ENCODE measurements at regions not wholly inside any gene's neighbourhood (a gene's known extent, or its start where the extent isn't known, plus 50 kb on each side); places are given as distances from the start of the nearest gene placed in this dataset.

DNA sequence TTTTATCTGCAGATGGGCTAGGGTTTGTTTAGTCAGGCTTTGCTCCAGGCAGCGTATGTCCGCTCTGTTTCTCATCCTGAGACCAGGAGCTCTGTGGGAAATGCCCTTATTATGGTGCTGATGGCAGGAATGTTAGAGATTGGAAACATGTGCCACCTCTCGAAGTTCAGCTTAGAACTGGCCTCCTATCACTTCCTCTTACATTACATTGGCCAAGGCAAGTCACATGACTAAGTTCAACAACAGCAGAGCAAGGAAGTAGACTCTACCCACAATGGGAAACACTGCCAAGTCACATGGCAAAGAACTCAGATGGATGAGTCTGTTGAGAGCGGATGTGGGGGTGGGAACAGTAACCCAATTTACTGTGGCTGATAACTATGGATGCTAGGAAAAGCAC, 161.9 kb upstream of the WSCD2 start:
- H4K91ac ChIP-seq (ENCODE audit: low read depth, low read length): no peak overlapping the region
- no peak overlapping the region for H2BK5ac ChIP-seq (ENCODE audit: low read depth, low read length, poor library complexity)
- no peak overlapping the region for H4K8ac ChIP-seq (ENCODE audit: low read depth, low read length)
- H2AK5ac ChIP-seq (ENCODE audit: low read length): no peak overlapping the region
- no peak overlapping the region for H3K14ac ChIP-seq (ENCODE audit: low read length)
- H2BK120ac ChIP-seq (ENCODE audit: insufficient read depth, low read length, poor library complexity): no peak overlapping the region
- no peaks in the 10 kb centered on the region for H3K79me1 ChIP-seq (ENCODE audit: low read length)
- no peak overlapping the region for H3K4me2 ChIP-seq (ENCODE audit: low read length)
- no peak overlapping the region for H3K4ac ChIP-seq (ENCODE audit: low read depth, low read length)
- no peaks in the 10 kb centered on the region for H3K79me2 ChIP-seq (ENCODE audit: control insufficient read depth, insufficient read depth, low read length, poor library complexity)
- no peaks in the 10 kb centered on the region for H3K36me3 ChIP-seq (ENCODE audit: control insufficient read depth in 1 of 2, insufficient read depth in 2 of 2, low read length in 2 of 2)
- no peaks in the 10 kb centered on the region for H3K27me3 ChIP-seq (ENCODE audit: insufficient read depth, low read length)
- no peak overlapping the region for H2AFZ ChIP-seq (ENCODE audit: insufficient read depth, low read length, poor library complexity)
- no peak overlapping the region for H2BK12ac ChIP-seq (ENCODE audit: low read length)
- H4K12ac ChIP-seq (ENCODE audit: low read depth, low read length): no peak overlapping the region
- WGBS (ENCODE audit: extremely low coverage, insufficient coverage, insufficient read length): no CpG with 5 or more reads among the region's 4 CpGs
- peak in 1 of 2 donors; percentile 8 for DNase-seq
- no peak overlapping the region for H3K18ac ChIP-seq (ENCODE audit: low read length)
- H3K9ac ChIP-seq (ENCODE audit: low read length): no peak overlapping the region
- no peaks in the 10 kb centered on the region for H3K9me3 ChIP-seq (ENCODE audit: insufficient read depth, low read depth, low read length)
- H3K27ac ChIP-seq (ENCODE audit: low read depth, low read length): no peak overlapping the region
- no peaks in the 10 kb centered on the region for H3K4me1 ChIP-seq (ENCODE audit: control insufficient read depth in 1 of 2, insufficient read depth in 2 of 2, low read length in 2 of 2)
- no peak overlapping the region for H3K23ac ChIP-seq (ENCODE audit: low read length)
- H3K4me3 ChIP-seq (ENCODE audit: low read depth, low read length): no peak overlapping the region

DNA sequence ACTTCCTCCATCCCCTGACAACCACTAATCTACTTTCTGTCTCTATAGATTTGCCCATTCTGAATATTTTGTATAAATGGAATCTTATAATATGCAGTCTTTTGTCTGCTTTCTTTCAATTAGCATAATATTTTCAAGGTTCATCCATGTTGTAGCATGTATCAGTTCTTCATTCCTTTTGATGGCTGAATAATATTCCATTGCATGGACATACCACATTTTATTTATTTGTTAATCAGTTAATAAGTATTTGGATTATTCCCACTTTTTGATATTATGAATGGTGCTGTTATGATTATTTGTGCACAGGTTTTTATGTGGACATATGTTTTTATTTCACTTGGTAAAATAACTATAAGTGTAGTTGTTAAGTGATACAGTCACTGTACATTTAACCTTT, 155.1 kb upstream of the WSCD2 start:
- Histone ChIP-seq H3K4me3 (ENCODE audit: low read depth, low read length) (no peak overlapping the region), H3K27me3 (ENCODE audit: insufficient read depth, low read length) (no peaks in the 10 kb centered on the region), H2AFZ (ENCODE audit: insufficient read depth, low read length, poor library complexity) (no peak overlapping the region), H3K79me2 (ENCODE audit: control insufficient read depth, insufficient read depth, low read length, poor library complexity) (no peaks in the 10 kb centered on the region), H4K91ac (ENCODE audit: low read depth, low read length) (no peak overlapping the region), H3K4ac (ENCODE audit: low read depth, low read length) (no peak overlapping the region), H2BK5ac (ENCODE audit: low read depth, low read length, poor library complexity) (no peak overlapping the region), H3K18ac (ENCODE audit: low read length) (no peak overlapping the region), H3K4me2 (ENCODE audit: low read length) (no peak overlapping the region), H4K12ac (ENCODE audit: low read depth, low read length) (no peak overlapping the region), H3K14ac (ENCODE audit: low read length) (no peak overlapping the region), H3K27ac (ENCODE audit: low read depth, low read length) (no peak overlapping the region), H3K36me3 (ENCODE audit: control insufficient read depth in 1 of 2, insufficient read depth in 2 of 2, low read length in 2 of 2) (no peaks in the 10 kb centered on the region), H3K9me3 (ENCODE audit: insufficient read depth, low read depth, low read length) (peaks cover 2% of the 10 kb centered on the region), H2BK12ac (ENCODE audit: low read length) (no peak overlapping the region), H3K79me1 (ENCODE audit: low read length) (no peaks in the 10 kb centered on the region), H3K9ac (ENCODE audit: low read length) (no peak overlapping the region), H3K23ac (ENCODE audit: low read length) (no peak overlapping the region), H2BK120ac (ENCODE audit: insufficient read depth, low read length, poor library complexity) (no peak overlapping the region), H4K8ac (ENCODE audit: low read depth, low read length) (no peak overlapping the region), H3K4me1 (ENCODE audit: control insufficient read depth in 1 of 2, insufficient read depth in 2 of 2, low read length in 2 of 2) (no peaks in the 10 kb centered on the region), H2AK5ac (ENCODE audit: low read length) (no peak overlapping the region)
- no peak for DNase-seq

DNA sequence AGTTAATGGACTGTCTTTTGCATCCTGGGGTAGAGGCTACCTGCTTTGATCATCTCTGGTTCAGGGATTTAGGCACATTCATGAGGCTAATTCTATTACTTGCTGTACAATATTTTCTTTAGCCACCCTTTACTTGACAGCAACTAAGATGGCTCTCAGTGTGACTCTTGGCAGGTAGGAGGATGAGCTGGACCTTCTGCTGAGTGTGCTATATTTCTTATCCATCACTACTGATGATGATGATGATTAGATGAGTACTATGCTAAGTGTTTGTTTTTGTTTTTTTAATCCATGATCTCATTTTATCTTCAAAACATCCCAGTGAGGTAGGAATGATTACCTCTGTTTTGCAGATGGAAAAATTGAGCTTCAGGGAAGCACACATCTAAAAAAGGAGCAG, 152.8 kb upstream of the WSCD2 start:
- Histone ChIP-seq H4K12ac (ENCODE audit: low read depth, low read length) (no peak overlapping the region), H3K4me1 (ENCODE audit: control insufficient read depth in 1 of 2, insufficient read depth in 2 of 2, low read length in 2 of 2) (no peaks in the 10 kb centered on the region), H3K23ac (ENCODE audit: low read length) (no peak overlapping the region), H3K9ac (ENCODE audit: low read length) (no peak overlapping the region), H3K79me2 (ENCODE audit: control insufficient read depth, insufficient read depth, low read length, poor library complexity) (no peaks in the 10 kb centered on the region), H2BK12ac (ENCODE audit: low read length) (no peak overlapping the region), H3K4ac (ENCODE audit: low read depth, low read length) (no peak overlapping the region), H2AK5ac (ENCODE audit: low read length) (no peak overlapping the region), H3K79me1 (ENCODE audit: low read length) (no peaks in the 10 kb centered on the region), H2BK5ac (ENCODE audit: low read depth, low read length, poor library complexity) (no peak overlapping the region), H4K8ac (ENCODE audit: low read depth, low read length) (no peak overlapping the region), H3K36me3 (ENCODE audit: control insufficient read depth in 1 of 2, insufficient read depth in 2 of 2, low read length in 2 of 2) (no peaks in the 10 kb centered on the region), H3K9me3 (ENCODE audit: insufficient read depth, low read depth, low read length) (peaks cover 2% of the 10 kb centered on the region), H3K4me2 (ENCODE audit: low read length) (no peak overlapping the region), H4K91ac (ENCODE audit: low read depth, low read length) (no peak overlapping the region), H2BK120ac (ENCODE audit: insufficient read depth, low read length, poor library complexity) (no peak overlapping the region), H3K18ac (ENCODE audit: low read length) (no peak overlapping the region), H3K4me3 (ENCODE audit: low read depth, low read length) (no peak overlapping the region), H3K14ac (ENCODE audit: low read length) (no peak overlapping the region), H2AFZ (ENCODE audit: insufficient read depth, low read length, poor library complexity) (no peak overlapping the region), H3K27me3 (ENCODE audit: insufficient read depth, low read length) (no peaks in the 10 kb centered on the region), H3K27ac (ENCODE audit: low read depth, low read length) (no peak overlapping the region)
- DNase-seq: no peak

DNA sequence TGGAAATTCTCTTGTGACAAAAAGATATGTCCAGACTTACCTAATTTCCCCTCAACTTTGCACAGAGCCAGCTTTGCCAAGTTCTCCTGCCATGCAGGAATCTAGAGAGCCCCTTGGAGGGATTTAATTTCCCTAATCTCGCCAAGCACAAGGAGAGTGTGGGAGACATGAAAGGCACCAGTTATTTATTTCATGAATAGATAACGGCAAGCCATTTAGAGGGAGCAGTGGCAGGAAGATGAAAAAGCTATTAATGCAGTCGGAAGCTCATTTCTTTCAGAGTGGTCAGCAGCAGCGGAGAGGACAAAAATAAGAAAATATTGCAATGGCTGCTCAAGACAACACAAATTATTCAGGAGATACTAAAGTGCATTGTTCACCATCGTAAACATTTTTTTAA, 150.9 kb upstream of the WSCD2 start:
- no peak overlapping the region for H2AFZ ChIP-seq (ENCODE audit: insufficient read depth, low read length, poor library complexity)
- WGBS (ENCODE audit: extremely low coverage, insufficient coverage, insufficient read length): no CpG with 5 or more reads among the region's 5 CpGs

DNA sequence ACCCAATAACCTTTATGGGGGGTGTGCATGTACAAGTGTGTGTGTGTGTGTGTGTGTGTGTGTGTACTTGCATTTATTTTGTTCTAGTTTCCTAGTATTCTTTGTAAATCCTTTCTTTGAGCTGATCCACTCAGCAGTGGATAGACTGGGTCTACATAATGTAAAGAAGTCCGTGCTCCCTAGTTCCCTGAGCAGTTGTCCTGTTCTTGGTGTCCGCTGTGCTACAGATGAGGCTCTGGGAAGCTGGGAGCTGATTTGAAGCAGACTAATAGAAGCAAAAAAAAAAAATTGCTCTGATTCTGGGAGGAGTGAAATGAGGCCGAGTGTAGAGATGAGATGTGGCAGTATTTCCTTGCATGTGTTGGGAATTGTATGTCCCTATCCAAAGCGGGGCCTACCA, 150.4 kb upstream of the WSCD2 start:
- no peaks in the 10 kb centered on the region for H3K4me1 ChIP-seq (ENCODE audit: control insufficient read depth in 1 of 2, insufficient read depth in 2 of 2, low read length in 2 of 2)
- H4K91ac ChIP-seq (ENCODE audit: low read depth, low read length): no peak overlapping the region
- H3K79me1 ChIP-seq (ENCODE audit: low read length): no peaks in the 10 kb centered on the region
- H3K79me2 ChIP-seq (ENCODE audit: control insufficient read depth, insufficient read depth, low read length, poor library complexity): no peaks in the 10 kb centered on the region
- WGBS (ENCODE audit: extremely low coverage, insufficient coverage, insufficient read length): no CpG with 5 or more reads among the region's 4 CpGs
- no peak overlapping the region for H2AK5ac ChIP-seq (ENCODE audit: low read length)
- no peak overlapping the region for H3K23ac ChIP-seq (ENCODE audit: low read length)
- H2BK5ac ChIP-seq (ENCODE audit: low read depth, low read length, poor library complexity): no peak overlapping the region
- H3K27me3 ChIP-seq (ENCODE audit: insufficient read depth, low read length): no peaks in the 10 kb centered on the region
- H2AFZ ChIP-seq (ENCODE audit: insufficient read depth, low read length, poor library complexity): no peak overlapping the region
- no peak overlapping the region for H4K8ac ChIP-seq (ENCODE audit: low read depth, low read length)
- H3K14ac ChIP-seq (ENCODE audit: low read length): no peak overlapping the region
- H3K9ac ChIP-seq (ENCODE audit: low read length): no peak overlapping the region
- no peak overlapping the region for H2BK12ac ChIP-seq (ENCODE audit: low read length)
- H3K9me3 ChIP-seq (ENCODE audit: insufficient read depth, low read depth, low read length): peaks cover 2% of the 10 kb centered on the region
- H2BK120ac ChIP-seq (ENCODE audit: insufficient read depth, low read length, poor library complexity): no peak overlapping the region
- no peak overlapping the region for H3K18ac ChIP-seq (ENCODE audit: low read length)
- no peak overlapping the region for H3K27ac ChIP-seq (ENCODE audit: low read depth, low read length)
- H3K36me3 ChIP-seq (ENCODE audit: control insufficient read depth in 1 of 2, insufficient read depth in 2 of 2, low read length in 2 of 2): no peaks in the 10 kb centered on the region
- no peak overlapping the region for H4K12ac ChIP-seq (ENCODE audit: low read depth, low read length)
- H3K4me3 ChIP-seq (ENCODE audit: low read depth, low read length): no peak overlapping the region
- no peak overlapping the region for H3K4ac ChIP-seq (ENCODE audit: low read depth, low read length)
- no peak overlapping the region for H3K4me2 ChIP-seq (ENCODE audit: low read length)
- no peak for DNase-seq

More for the DNA sequence above, 150.9 kb upstream of the WSCD2 start:
- Histone ChIP-seq H3K4me3 (ENCODE audit: low read depth, low read length) (no peak overlapping the region), H3K79me2 (ENCODE audit: control insufficient read depth, insufficient read depth, low read length, poor library complexity) (no peaks in the 10 kb centered on the region), H3K79me1 (ENCODE audit: low read length) (no peaks in the 10 kb centered on the region), H3K4me1 (ENCODE audit: control insufficient read depth in 1 of 2, insufficient read depth in 2 of 2, low read length in 2 of 2) (no peaks in the 10 kb centered on the region), H4K91ac (ENCODE audit: low read depth, low read length) (no peak overlapping the region), H3K27ac (ENCODE audit: low read depth, low read length) (no peak overlapping the region), H2AK5ac (ENCODE audit: low read length) (no peak overlapping the region), H3K9ac (ENCODE audit: low read length) (no peak overlapping the region), H2BK120ac (ENCODE audit: insufficient read depth, low read length, poor library complexity) (no peak overlapping the region), H4K12ac (ENCODE audit: low read depth, low read length) (no peak overlapping the region), H3K18ac (ENCODE audit: low read length) (no peak overlapping the region), H3K23ac (ENCODE audit: low read length) (no peak overlapping the region), H3K36me3 (ENCODE audit: control insufficient read depth in 1 of 2, insufficient read depth in 2 of 2, low read length in 2 of 2) (no peaks in the 10 kb centered on the region), H2BK12ac (ENCODE audit: low read length) (no peak overlapping the region), H3K9me3 (ENCODE audit: insufficient read depth, low read depth, low read length) (peaks cover 2% of the 10 kb centered on the region), H3K27me3 (ENCODE audit: insufficient read depth, low read length) (no peaks in the 10 kb centered on the region), H2BK5ac (ENCODE audit: low read depth, low read length, poor library complexity) (no peak overlapping the region), H3K14ac (ENCODE audit: low read length) (no peak overlapping the region), H3K4ac (ENCODE audit: low read depth, low read length) (no peak overlapping the region), H3K4me2 (ENCODE audit: low read length) (no peak overlapping the region), H4K8ac (ENCODE audit: low read depth, low read length) (no peak overlapping the region)
- no peak for DNase-seq

All from trophoblast cell (in vitro differentiated cells and primary cell).